GM12874 (cell line): ENCODE measurements at regions not wholly inside any gene's neighbourhood (a gene's known extent, or its start where the extent isn't known, plus 50 kb on each side); places are given as distances from the start of the nearest gene placed in this dataset.

Source experiments
- TF ChIP-seq, protein P1 (sequence below): IDR thresholded peaks from 2 replicates; pipeline ENCODE4 v1.5.1; 2011; ENCODE audit warnings: low read depth, mild to moderate bottlenecking, control low read depth, low read length, moderate library complexity; ENCODE audit not compliant: insufficient read depth

GRCh38 chr5:29518176-29518575 lies 1675.3 kb upstream of the CDH6 start:
- TF ChIP-seq, protein P1, sequence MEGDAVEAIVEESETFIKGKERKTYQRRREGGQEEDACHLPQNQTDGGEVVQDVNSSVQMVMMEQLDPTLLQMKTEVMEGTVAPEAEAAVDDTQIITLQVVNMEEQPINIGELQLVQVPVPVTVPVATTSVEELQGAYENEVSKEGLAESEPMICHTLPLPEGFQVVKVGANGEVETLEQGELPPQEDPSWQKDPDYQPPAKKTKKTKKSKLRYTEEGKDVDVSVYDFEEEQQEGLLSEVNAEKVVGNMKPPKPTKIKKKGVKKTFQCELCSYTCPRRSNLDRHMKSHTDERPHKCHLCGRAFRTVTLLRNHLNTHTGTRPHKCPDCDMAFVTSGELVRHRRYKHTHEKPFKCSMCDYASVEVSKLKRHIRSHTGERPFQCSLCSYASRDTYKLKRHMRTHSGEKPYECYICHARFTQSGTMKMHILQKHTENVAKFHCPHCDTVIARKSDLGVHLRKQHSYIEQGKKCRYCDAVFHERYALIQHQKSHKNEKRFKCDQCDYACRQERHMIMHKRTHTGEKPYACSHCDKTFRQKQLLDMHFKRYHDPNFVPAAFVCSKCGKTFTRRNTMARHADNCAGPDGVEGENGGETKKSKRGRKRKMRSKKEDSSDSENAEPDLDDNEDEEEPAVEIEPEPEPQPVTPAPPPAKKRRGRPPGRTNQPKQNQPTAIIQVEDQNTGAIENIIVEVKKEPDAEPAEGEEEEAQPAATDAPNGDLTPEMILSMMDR: no peak

GRCh38 chr5:29516224-29516623 lies 1677.3 kb upstream of the CDH6 start:
- TF ChIP-seq, protein P1: no peak

DNA sequence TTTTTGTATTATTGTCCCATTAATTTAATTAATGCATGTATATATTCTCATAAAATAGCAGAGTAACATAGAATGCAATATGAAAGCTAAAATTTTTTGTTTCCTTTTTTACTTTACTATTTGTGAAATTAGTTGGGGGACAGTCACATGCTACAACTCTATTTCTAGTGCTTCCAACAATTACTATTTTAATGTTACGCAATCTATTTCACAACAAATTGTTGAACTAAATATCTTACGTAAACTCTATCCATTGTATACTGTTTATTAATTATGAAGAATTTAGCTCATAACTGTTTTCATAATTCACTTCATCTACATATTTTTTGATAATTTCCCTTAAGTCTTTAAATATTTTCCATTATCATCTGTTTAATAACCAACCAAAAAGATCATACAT lies 1685.4 kb upstream of the CDH6 start:
- TF ChIP-seq, protein P1: no peak

GRCh38 chr5:29504411-29504810 lies 1689.1 kb upstream of the CDH6 start:
- TF ChIP-seq, protein P1: no peak

- TF ChIP-seq, protein P1: no peak
Observed at GRCh38 chr5:29498860-29499259, 1694.6 kb upstream of the CDH6 start.

- TF ChIP-seq, protein P1: no peak
Observed at GRCh38 chr5:29498412-29498811, 1695.1 kb upstream of the CDH6 start.

DNA sequence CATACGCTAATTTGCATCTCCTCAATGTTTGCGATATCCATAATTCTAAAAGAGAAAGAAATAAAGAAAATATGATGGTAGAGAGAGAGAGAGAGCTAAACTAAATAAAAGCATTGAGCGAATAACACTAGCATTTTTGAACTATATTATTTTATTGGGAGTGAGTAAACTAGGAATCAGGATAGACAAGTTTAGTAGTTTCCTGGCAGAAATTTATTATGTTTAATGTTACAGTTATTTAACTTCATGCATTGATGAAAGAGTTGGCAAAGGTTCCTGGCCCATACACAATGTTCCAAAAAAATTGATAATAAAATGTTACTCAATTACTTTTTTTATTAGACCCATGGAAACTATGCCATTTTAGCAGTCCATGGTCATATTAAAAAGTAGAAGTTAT lies 1708.2 kb upstream of the CDH6 start:
- TF ChIP-seq, protein P1: no peak

DNA sequence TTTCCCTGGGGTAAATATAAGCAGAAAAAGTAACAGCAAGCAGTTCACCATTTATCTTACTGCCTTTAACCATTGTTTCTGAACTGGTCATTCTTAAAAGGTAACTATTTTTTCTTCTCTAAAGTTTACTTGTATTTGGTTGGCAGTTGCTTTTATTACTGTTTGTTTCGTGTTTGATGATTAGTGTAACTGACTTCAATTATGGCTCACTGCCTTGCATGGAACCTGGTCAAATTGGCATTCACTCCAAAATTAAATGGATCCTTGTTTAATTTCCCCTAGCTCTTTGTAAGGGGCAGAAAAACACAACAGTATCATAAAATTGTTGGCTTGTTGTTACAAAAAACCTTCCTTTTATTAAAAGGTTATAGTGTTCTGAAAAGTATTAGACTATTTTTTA lies 1723.9 kb upstream of the CDH6 start:
- TF ChIP-seq, protein P1: no peak
